ENCODE measurements at regions not wholly inside any gene's neighbourhood (a gene's known extent, or its start where the extent isn't known, plus 50 kb on each side); places are given as distances from the start of the nearest gene placed in this dataset.

- Histone ChIP-seq H3K36me3 (no peaks in the 10 kb centered on the region), H3K4me1 (no peaks in the 10 kb centered on the region), H3K27me3 (no peaks in the 10 kb centered on the region), H3K27ac (no peak overlapping the region), H3K4me3 (no peak overlapping the region), H3K9me3 (no peaks in the 10 kb centered on the region)
- WGBS (ENCODE audit: insufficient coverage, low coverage, low lambda C conversion rate, missing lambda C conversion rate) = 53% methylated on average over 1 of the region's 1 CpG
- no peak for TF ChIP-seq POLR2A (IDR thresholded peaks at IDR 0.05)
- TF ChIP-seq, protein P1, sequence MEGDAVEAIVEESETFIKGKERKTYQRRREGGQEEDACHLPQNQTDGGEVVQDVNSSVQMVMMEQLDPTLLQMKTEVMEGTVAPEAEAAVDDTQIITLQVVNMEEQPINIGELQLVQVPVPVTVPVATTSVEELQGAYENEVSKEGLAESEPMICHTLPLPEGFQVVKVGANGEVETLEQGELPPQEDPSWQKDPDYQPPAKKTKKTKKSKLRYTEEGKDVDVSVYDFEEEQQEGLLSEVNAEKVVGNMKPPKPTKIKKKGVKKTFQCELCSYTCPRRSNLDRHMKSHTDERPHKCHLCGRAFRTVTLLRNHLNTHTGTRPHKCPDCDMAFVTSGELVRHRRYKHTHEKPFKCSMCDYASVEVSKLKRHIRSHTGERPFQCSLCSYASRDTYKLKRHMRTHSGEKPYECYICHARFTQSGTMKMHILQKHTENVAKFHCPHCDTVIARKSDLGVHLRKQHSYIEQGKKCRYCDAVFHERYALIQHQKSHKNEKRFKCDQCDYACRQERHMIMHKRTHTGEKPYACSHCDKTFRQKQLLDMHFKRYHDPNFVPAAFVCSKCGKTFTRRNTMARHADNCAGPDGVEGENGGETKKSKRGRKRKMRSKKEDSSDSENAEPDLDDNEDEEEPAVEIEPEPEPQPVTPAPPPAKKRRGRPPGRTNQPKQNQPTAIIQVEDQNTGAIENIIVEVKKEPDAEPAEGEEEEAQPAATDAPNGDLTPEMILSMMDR (IDR thresholded peaks at IDR 0.05) = no peak
- ATAC-seq (no peak), DNase-seq (no peak)
- intact Hi-C loops (cut with DNase I) = no loop called here
These were observed 982.5 kb upstream of the ADGRL2 start for GRCh38 chr1:80818211-80818610.

- DNase-seq (no peak), ATAC-seq (no peak)
- intact Hi-C loops (cut with DNase I) = no loop called here
- Histone ChIP-seq H3K4me3 (no peak overlapping the region), H3K9me3 (no peaks in the 10 kb centered on the region), H3K4me1 (no peaks in the 10 kb centered on the region), H3K27me3 (no peaks in the 10 kb centered on the region), H3K36me3 (no peaks in the 10 kb centered on the region), H3K27ac (no peak overlapping the region)
- WGBS (ENCODE audit: insufficient coverage, low coverage, low lambda C conversion rate, missing lambda C conversion rate) = 35% methylated on average over 2 of the region's 2 CpGs
- no peak for TF ChIP-seq POLR2A (IDR thresholded peaks at IDR 0.05)
These were observed 992.8 kb upstream of the ADGRL2 start for GRCh38 chr1:80807981-80808380.

- Histone ChIP-seq H3K9me3 (no peaks in the 10 kb centered on the region), H3K36me3 (no peaks in the 10 kb centered on the region), H3K27me3 (no peaks in the 10 kb centered on the region), H3K27ac (no peak overlapping the region), H3K4me3 (no peak overlapping the region), H3K4me1 (no peaks in the 10 kb centered on the region)
- intact Hi-C loops (cut with DNase I) = no loop called here
- WGBS (ENCODE audit: insufficient coverage, low coverage, low lambda C conversion rate, missing lambda C conversion rate) = 76% methylated on average over 2 of the region's 2 CpGs
- DNase-seq (no peak), ATAC-seq (no peak)
- TF ChIP-seq, protein P1 (IDR thresholded peaks at IDR 0.05) = no peak
These were observed 994.3 kb upstream of the ADGRL2 start for GRCh38 chr1:80806431-80806830.

GRCh38 chr1:80801695-80802094, 999.0 kb upstream of the ADGRL2 start:
- no peaks in the 10 kb centered on the region for H3K36me3 ChIP-seq
- DNase-seq = no peak
- intact Hi-C loops (cut with DNase I) = no loop called here
- no peaks in the 10 kb centered on the region for H3K4me1 ChIP-seq
- no peak for ATAC-seq
- TF ChIP-seq, protein P1 (IDR thresholded peaks at IDR 0.05) = no peak
- no peak for TF ChIP-seq POLR2A (IDR thresholded peaks at IDR 0.05)
- no peak overlapping the region for H3K4me3 ChIP-seq
- H3K27ac ChIP-seq = no peak overlapping the region
- H3K27me3 ChIP-seq = no peaks in the 10 kb centered on the region
- no peaks in the 10 kb centered on the region for H3K9me3 ChIP-seq

DNA sequence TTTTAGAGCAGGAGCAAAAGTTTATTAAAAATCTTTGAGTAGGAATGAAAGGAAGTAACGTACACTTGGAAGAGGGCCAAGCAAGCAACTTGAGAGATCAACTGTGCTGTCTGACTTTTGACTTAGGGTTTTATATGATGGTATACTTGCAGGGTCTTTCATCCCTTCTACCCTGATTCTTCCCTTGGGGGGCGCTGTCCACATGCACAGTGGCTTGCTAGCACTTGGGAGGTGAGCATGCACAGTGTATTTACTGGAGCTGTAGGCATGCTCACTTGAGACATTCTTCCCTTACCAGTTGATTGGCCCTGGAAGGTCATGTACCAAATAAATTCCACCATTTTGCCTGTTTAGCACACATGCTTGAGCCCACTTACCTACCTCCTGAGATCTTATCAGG, 1001.3 kb upstream of the ADGRL2 start:
- ATAC-seq (no peak), DNase-seq (no peak)
- 36% methylated on average over 2 of the region's 2 CpGs for WGBS (ENCODE audit: insufficient coverage, low coverage, low lambda C conversion rate, missing lambda C conversion rate)
- H3K4me1 ChIP-seq = no peaks in the 10 kb centered on the region
- no peak overlapping the region for H3K4me3 ChIP-seq
- TF ChIP-seq, protein P1 (IDR thresholded peaks at IDR 0.05) = no peak
- no peak for TF ChIP-seq POLR2A (IDR thresholded peaks at IDR 0.05)
- intact Hi-C loops (cut with DNase I) = no loop called here
- no peak overlapping the region for H3K27ac ChIP-seq
- no peaks in the 10 kb centered on the region for H3K27me3 ChIP-seq
- no peaks in the 10 kb centered on the region for H3K36me3 ChIP-seq
- H3K9me3 ChIP-seq = no peaks in the 10 kb centered on the region

All from right lobe of liver (tissue), 6 donors.